Stimulated activated naive CD8-positive, alpha-beta T cell treated with anti-CD3 and anti-CD28 coated beads, Interleukin-15, amount 100 ng/mL, for 72 hours (primary cell): ENCODE measurements at regions not wholly inside any gene's neighbourhood (a gene's known extent, or its start where the extent isn't known, plus 50 kb on each side); places are given as distances from the start of the nearest gene placed in this dataset.

Experiments used
- ATAC-seq: fragments of 150-1000 bp; cut with Tn5 transposase; 2 replicates; pipeline ENCODE4 v1.10.0; 2021; ENCODE audit warnings: mild to moderate bottlenecking, moderate library complexity
- DNase-seq, 2 donors: peaks; one replicate each; pipeline ENCODE4 v3.0.0; 2021 to 2022
- H3K27ac Mint-ChIP-seq, 2 donors: one replicate each; pipeline ENCODE4 v1.8.0; 2022; ENCODE audit warnings: mild to moderate bottlenecking in 2 of 2, mixed read lengths in 2 of 2, moderate library complexity in 2 of 2
- H3K27me3 Mint-ChIP-seq: one replicate; pipeline ENCODE4 v1.8.0; 2022; ENCODE audit warnings: mixed read lengths
- H3K4me1 Mint-ChIP-seq: one replicate; pipeline ENCODE4 v1.8.0; 2022; ENCODE audit warnings: mild to moderate bottlenecking, mixed read lengths
- H3K4me3 Mint-ChIP-seq, 2 donors: one replicate each; pipeline ENCODE4 v1.8.0; 2022; ENCODE audit warnings: mild to moderate bottlenecking in 2 of 2, mixed read lengths in 2 of 2, moderate library complexity in 1 of 2
- H3K9me3 Mint-ChIP-seq, 2 donors: one replicate each; pipeline ENCODE4 v1.8.0; 2022; ENCODE audit warnings: mixed read lengths in 2 of 2

DNA sequence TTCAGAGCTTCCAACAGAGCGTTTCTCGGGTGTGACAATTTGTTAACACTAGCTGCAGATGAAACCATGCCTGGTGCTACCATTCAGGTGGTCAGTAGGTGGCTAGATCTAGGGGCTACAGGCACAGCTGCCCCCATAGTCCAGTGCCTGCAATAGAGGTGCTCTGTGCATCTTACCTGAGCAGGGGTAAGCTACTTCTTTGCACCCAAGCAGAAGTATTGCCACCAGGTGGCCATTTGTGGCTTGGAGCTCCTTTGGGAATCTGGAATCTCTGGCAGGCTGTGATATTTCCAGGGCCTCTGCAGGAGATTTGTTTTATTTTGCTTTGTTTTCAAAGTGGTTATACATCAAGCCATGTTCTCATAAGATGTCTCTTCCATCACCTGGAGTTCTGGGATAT lies 170.7 kb upstream of the PUDP start:
- Mint-ChIP-seq H3K4me3 (no peak overlapping the region), H3K27me3 (no peaks in the 10 kb centered on the region), H3K9me3 (no peaks in the 10 kb centered on the region), H3K27ac (no peak overlapping the region), H3K4me1 (no peaks in the 10 kb centered on the region)
- ATAC-seq (no peak), DNase-seq (no peak)

DNA sequence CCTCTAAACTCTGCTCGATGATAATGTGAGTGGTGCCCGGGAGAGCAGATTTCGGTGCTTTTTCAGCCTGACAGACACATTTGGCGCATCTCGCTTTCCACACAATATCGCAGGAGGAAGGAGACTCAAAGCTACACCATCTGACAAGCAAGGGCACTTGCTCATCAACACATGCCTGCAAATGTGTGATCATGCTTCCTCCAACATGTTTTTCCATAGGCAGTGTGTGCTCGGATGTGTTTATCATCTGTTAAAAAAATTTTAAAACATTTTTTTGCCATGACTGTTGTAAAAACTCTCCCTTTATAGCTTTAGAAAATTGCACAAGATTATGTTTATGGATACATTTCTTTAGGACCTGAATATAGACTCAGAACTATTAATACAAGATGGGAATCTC lies 170.3 kb upstream of the PUDP start:
- H3K27ac Mint-ChIP-seq: no peak overlapping the region
- ATAC-seq: no peak
- no peak for DNase-seq
- H3K27me3 Mint-ChIP-seq: no peaks in the 10 kb centered on the region
- no peak overlapping the region for H3K4me3 Mint-ChIP-seq
- H3K9me3 Mint-ChIP-seq: no peaks in the 10 kb centered on the region
- no peaks in the 10 kb centered on the region for H3K4me1 Mint-ChIP-seq

DNA sequence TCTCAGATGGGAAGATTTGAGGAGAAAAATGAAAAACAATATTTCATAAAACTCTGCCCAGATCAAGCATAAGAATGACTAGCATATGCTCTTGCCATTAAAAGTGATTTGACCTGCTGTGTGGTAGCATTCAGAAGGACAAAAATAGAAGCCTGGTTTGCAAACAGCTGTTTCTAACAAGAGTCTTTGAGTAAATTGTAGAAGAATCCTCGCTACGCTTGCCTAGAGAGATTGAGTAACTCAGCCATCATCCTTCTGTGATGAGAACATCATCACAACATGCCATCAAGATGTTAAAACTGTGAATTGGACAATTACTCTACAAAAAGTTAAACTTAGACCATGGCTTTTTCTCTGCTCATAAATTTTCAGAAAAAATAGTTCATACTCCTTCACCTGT lies 168.9 kb upstream of the PUDP start:
- Mint-ChIP-seq H3K4me1 (no peaks in the 10 kb centered on the region), H3K27me3 (no peaks in the 10 kb centered on the region), H3K27ac (no peak overlapping the region), H3K9me3 (peaks cover 0 to 5% of the 10 kb centered on the region in 2 donors), H3K4me3 (no peak overlapping the region)
- DNase-seq (no peak), ATAC-seq (no peak)

DNA sequence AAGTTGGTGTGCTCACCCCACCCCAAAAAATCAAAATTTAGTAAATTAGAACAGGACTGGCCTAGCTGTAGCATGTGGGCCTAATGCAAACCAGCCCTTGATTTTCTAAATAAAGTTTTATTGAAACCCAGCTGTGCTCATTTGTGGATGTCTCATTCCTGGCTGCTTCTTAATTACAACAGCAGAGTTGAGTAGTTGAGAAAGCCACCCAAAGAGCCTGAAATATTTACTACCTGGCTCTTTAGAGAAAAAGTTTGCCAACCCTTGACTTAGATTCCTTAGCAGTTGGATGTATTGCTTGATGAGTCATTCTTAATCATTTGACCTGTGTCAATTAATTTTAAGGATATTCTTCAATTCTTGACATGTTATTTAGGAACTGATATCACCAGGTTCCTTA lies 168.3 kb upstream of the PUDP start:
- Mint-ChIP-seq H3K27ac (no peak overlapping the region), H3K4me1 (no peaks in the 10 kb centered on the region), H3K4me3 (no peak overlapping the region), H3K27me3 (no peaks in the 10 kb centered on the region), H3K9me3 (peaks cover 0 to 5% of the 10 kb centered on the region in 2 donors)
- ATAC-seq (no peak), DNase-seq (no peak)

DNA sequence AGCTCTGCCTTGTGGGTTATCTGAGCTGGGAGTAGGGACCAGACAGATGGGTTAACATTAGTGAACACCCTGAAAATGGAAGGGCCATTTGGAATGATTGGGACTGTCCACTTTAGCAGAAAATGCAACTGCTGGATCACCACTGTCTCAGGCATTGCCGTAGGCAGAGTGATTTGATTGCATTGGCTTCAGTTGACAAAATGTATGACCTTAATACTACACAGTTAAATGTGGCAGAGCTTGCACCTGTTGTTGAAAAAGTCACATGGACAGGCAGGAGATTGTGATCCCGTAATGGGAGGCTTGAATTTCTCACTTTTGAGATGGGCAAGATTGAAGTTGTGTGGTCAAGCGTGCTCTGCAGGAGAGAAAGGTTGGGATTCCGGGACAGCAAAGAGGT lies 166.5 kb upstream of the PUDP start:
- Mint-ChIP-seq H3K27ac (peak overlapping the region in 1 of 2 donors; percentile 65), H3K9me3 (peaks cover 0 to 5% of the 10 kb centered on the region in 2 donors), H3K4me3 (no peak overlapping the region), H3K27me3 (no peaks in the 10 kb centered on the region), H3K4me1 (no peaks in the 10 kb centered on the region)
- ATAC-seq (no peak), DNase-seq (no peak)

DNA sequence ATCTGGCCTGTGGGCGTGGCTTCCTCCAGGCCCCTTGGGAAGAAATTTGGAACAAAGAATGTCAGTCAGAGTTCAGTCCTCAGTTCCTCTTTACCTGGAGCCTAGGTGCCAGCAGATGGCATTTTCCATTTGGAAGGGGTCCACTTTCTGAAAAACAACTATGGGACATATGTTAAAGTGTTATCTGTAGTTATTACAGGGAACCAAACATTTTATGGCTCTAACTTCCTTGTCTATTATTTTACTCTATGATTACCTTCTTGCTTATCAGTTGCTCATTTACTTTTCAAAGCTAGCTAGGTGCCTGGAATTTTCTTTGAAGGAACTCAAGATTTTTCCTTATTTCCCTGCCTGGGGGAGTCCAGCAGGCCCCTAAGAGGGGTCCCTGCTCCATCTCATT lies 159.8 kb upstream of the PUDP start:
- no peak overlapping the region for H3K27ac Mint-ChIP-seq
- H3K27me3 Mint-ChIP-seq: no peaks in the 10 kb centered on the region
- ATAC-seq (no peak), DNase-seq (no peak)
- no peak overlapping the region for H3K4me3 Mint-ChIP-seq
- H3K4me1 Mint-ChIP-seq: no peaks in the 10 kb centered on the region
- H3K9me3 Mint-ChIP-seq: peaks cover 0 to 2% of the 10 kb centered on the region in 2 donors

DNA sequence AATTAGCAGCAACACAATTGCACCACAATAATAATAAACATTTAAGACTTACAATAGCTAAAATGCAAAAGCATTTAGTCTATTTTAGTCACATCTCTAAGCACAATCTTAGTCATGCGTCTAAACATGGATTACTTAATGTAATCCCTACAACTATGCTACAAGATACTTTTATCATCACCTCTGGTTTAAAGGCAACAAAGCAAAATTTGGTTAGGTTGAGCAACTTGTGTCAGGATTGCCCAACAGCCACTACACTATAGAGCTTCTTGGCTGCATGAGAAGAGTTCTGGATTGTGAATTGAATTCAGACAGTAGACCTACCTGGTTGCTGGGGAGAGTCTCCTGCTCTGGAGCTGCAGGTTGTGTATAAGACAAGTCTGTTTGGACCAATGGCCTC lies 146.5 kb upstream of the PUDP start:
- Mint-ChIP-seq H3K4me1 (no peaks in the 10 kb centered on the region), H3K27me3 (no peaks in the 10 kb centered on the region), H3K27ac (no peak overlapping the region), H3K4me3 (no peak overlapping the region), H3K9me3 (no peaks in the 10 kb centered on the region)
- ATAC-seq (no peak), DNase-seq (no peak)

DNA sequence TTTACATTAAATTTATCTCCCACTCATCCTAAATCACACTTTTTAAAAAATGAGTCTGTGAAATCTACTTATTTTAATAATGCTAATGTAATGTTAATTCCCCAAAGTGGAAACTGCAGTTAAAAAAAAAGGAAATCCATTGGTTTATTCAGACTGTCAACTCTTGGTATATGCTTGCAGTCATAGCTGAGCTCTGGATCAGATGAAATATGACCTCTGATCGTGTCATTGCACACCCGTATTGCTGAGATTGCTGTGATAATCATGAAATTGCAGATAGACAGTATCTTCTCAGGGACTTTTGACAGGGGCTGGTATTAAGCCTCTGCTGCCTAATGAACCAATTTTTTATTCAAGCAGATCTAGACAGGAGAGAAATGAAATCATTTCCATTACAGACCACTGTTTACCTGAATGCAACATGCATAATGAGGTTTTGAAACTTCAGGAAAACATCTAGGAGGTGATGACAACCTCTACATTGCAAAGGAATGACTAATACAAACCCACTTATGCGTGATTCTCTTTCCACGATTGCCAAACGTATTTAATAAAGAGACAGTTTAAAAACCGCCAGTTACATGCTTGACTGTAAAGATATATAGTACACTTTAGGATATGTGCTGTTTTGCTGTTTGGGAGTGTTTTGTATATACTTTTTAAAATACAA lies 138.3 kb upstream of the PUDP start:
- DNase-seq: no peak
- Mint-ChIP-seq H3K4me1 (no peaks in the 10 kb centered on the region), H3K27me3 (no peaks in the 10 kb centered on the region), H3K9me3 (no peaks in the 10 kb centered on the region), H3K27ac (no peak overlapping the region), H3K4me3 (no peak overlapping the region)
- ATAC-seq: no peak

DNA sequence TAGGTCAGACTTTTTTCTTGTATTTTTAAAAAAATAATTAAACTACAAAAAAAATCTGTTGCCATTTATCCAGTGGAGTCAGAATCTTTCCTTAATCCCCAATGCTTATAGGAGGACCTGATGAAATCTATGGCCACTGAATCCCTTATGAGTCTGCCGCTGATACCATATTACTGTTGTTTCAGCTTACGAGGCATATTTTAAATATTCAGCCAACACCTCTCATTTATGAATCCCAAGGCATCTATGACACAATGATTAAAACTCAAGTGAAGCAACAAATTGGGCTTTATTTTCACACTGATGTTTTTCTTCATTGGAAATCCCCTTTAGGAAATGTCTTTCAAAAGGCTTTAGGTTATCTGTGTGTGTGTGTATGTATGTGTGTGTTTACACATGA lies 137.8 kb upstream of the PUDP start:
- no peaks in the 10 kb centered on the region for H3K9me3 Mint-ChIP-seq
- no peak for DNase-seq
- no peaks in the 10 kb centered on the region for H3K27me3 Mint-ChIP-seq
- H3K4me3 Mint-ChIP-seq: no peak overlapping the region
- H3K4me1 Mint-ChIP-seq: no peaks in the 10 kb centered on the region
- H3K27ac Mint-ChIP-seq: no peak overlapping the region
- no peak for ATAC-seq

DNA sequence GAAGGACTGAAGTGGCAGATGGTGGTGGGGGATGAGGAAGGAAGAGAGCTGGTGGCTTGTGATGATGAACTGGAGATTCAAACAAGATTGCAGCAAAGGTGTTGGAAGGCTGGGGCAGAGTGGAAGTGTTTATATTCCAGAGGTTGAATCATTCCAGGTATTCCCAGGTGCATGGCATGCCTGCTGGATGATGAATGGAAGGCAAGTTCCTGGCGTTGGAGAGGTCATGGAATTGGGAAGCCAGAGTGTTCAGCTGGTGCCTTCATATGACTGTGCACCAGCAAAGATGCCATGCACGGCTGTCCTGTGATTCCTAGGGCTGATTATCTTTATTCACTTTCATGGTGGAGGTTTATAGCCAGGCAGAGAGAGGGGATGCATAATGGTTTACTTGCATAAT lies 135.8 kb upstream of the PUDP start:
- DNase-seq (no peak), ATAC-seq (no peak)
- Mint-ChIP-seq H3K27me3 (no peaks in the 10 kb centered on the region), H3K27ac (no peak overlapping the region), H3K4me3 (no peak overlapping the region), H3K4me1 (no peaks in the 10 kb centered on the region), H3K9me3 (no peaks in the 10 kb centered on the region)

DNA sequence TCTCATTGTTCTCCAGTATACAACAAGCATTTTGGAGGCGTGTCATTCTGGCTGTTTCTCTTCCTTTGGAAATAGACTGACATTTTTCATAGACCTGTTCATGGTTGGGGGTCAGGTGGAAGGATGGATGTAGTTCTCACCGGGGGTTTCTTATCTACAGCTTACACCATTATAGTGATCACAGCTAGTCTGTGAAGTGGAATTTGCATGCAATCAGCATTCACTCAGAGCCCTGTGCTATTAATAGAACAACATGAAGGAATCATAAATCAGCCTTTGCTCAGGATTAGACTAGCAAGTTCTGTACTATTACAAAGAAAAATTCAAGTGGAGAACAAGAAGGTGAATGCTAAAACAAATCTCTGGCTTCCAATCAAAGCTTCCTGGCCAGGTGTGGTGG lies 132.6 kb upstream of the PUDP start:
- no peak for DNase-seq
- H3K9me3 Mint-ChIP-seq: no peaks in the 10 kb centered on the region
- H3K4me3 Mint-ChIP-seq: no peak overlapping the region
- ATAC-seq: no peak
- no peaks in the 10 kb centered on the region for H3K27me3 Mint-ChIP-seq
- no peak overlapping the region for H3K27ac Mint-ChIP-seq
- H3K4me1 Mint-ChIP-seq: no peaks in the 10 kb centered on the region

DNA sequence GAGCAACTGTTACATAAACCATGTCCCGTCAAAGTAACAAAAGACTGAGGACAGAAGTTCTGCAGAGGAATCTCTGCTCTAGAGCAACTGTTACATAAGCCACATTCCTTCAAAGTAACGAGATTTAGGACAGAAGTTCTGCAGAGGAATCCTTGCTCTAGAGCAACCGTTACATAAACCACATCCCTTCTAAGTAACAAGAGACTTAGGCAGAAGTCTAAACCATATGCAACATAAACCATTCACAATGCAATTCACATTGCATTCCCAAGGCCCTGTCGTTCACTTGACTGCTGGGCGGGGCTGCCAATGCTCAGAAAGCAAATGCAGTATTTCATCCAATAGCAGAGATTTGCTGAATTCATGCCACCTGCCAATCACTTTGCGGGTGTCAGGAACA lies 124.4 kb upstream of the PUDP start:
- DNase-seq (no peak), ATAC-seq (no peak)
- no peak overlapping the region for H3K4me3 Mint-ChIP-seq

DNA sequence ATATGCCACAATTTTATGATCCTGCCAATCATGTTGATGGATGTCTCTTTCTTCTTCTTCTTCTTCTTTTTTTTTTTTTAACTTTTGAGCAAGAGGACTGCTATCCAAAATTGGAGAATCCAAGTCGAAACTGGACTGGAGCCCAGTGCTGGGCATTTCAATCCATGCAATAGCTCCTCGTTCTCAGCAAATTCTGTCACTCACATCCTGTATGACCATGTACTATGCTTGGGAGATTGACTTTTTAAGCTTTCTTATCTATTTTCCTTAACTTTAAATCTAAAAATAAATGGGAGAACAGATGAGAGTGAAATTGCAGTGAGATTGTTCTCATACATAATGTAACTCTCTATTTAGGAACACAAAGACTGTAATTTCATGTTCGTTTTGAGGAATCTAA lies 123.0 kb upstream of the PUDP start:
- no peaks in the 10 kb centered on the region for H3K27me3 Mint-ChIP-seq
- no peak overlapping the region for H3K4me3 Mint-ChIP-seq
- H3K9me3 Mint-ChIP-seq: no peaks in the 10 kb centered on the region
- no peak overlapping the region for H3K27ac Mint-ChIP-seq
- ATAC-seq (no peak), DNase-seq (no peak)
- no peaks in the 10 kb centered on the region for H3K4me1 Mint-ChIP-seq

More for the DNA sequence above, 124.4 kb upstream of the PUDP start:
- Mint-ChIP-seq H3K4me1 (no peaks in the 10 kb centered on the region), H3K27me3 (no peaks in the 10 kb centered on the region), H3K27ac (no peak overlapping the region), H3K9me3 (no peaks in the 10 kb centered on the region)

DNA sequence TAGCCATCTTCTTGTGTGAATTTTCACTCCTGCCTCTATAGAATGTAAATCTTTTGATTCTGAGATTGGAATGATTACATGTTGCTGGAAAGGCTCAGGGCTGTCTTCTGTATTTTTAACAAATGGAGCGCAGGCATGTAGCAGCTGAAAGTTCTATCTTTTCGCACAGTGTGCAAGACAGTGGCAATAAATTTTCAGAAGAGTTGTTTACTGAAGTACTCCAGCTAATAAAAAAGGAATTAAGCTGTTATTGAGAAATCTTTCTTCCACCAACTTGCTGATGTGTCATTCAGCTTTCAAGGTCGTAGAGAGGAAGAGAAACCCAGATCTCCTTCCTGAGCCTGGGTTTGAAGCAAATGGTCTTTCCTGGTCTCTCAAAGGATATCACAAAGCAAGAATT lies 122.0 kb upstream of the PUDP start:
- H3K4me3 Mint-ChIP-seq: no peak overlapping the region
- no peaks in the 10 kb centered on the region for H3K27me3 Mint-ChIP-seq
- no peaks in the 10 kb centered on the region for H3K9me3 Mint-ChIP-seq
- ATAC-seq: no peak
- no peak overlapping the region for H3K27ac Mint-ChIP-seq
- DNase-seq: no peak
- H3K4me1 Mint-ChIP-seq: no peaks in the 10 kb centered on the region

DNA sequence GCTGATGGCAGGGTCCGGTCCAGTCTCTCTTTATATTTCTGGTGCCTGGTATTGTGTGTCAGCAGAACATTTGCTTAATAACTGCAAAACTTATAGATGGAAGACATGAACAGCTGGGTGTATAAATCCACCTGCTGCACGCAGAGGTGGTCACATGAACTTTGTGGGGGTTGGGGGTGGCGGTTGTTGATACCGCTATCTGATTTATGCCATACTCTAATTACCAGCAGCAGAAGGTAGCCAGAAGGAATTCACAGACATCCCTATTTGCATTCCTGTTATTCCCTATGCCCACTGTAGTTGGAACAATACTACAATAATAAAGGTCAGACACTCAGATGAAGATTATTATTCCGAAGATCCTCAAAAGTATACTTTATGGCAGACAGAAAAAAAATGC lies 121.6 kb upstream of the PUDP start:
- DNase-seq: no peak
- no peak overlapping the region for H3K4me3 Mint-ChIP-seq
- no peaks in the 10 kb centered on the region for H3K27me3 Mint-ChIP-seq
- H3K27ac Mint-ChIP-seq: no peak overlapping the region
- no peaks in the 10 kb centered on the region for H3K4me1 Mint-ChIP-seq
- no peak for ATAC-seq
- no peaks in the 10 kb centered on the region for H3K9me3 Mint-ChIP-seq

DNA sequence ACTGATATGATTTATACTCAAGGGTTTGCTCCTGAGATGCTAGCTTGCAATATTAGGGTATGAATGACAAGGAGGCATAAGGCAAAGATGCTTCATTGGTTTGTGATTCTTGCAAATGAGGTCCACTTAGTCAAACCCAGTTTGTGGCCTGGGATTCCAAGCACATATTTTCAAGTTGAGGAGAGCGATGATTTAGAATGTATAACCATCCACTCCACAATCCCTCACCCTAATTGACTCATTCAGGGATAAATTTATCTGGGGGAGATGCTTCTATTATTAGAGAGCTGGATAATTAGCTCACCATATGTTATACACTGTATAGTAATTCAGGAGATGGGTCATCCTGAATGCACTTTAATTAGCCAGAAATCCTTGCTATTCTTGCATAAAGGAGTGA lies 118.3 kb upstream of the PUDP start:
- H3K27ac Mint-ChIP-seq: no peak overlapping the region
- H3K9me3 Mint-ChIP-seq: no peaks in the 10 kb centered on the region
- ATAC-seq (no peak), DNase-seq (no peak)
- no peak overlapping the region for H3K4me3 Mint-ChIP-seq
- H3K4me1 Mint-ChIP-seq: no peaks in the 10 kb centered on the region
- no peaks in the 10 kb centered on the region for H3K27me3 Mint-ChIP-seq

DNA sequence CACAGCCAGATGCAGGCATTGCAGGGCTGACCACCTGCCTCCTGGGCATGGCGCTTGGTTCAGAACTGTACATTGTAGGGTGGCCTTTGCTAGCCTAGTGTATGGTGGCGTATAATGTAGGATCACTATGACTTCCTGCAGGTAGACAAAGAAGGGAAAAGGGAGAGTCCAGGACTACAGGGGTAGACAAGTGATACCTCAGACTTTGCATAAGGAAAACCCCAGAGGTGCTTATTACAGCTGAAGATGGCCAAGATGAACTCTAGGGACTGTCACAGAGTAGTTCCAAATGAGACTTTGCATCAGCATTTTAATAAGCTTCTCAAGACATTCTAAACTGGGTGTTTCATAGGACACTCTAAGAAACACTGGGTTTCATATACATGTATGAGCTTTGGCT lies 116.4 kb upstream of the PUDP start:
- Mint-ChIP-seq H3K4me1 (no peaks in the 10 kb centered on the region), H3K9me3 (no peaks in the 10 kb centered on the region), H3K27me3 (no peaks in the 10 kb centered on the region), H3K4me3 (no peak overlapping the region), H3K27ac (no peak overlapping the region)
- peak; percentile 46 for ATAC-seq
- no peak for DNase-seq
